CD14-positive monocyte (primary cell): ENCODE measurements at regions not wholly inside any gene's neighbourhood (a gene's known extent, or its start where the extent isn't known, plus 50 kb on each side); places are given as distances from the start of the nearest gene placed in this dataset.

Source experiments
- DNase-seq, 3 donors: peaks; one replicate each; pipeline ENCODE4 v3.0.0-alpha.2; 2011 to 2022
- H2AFZ ChIP-seq: 2 replicates; pipeline ENCODE4 v1.6.0; 2012; ENCODE audit warnings: mild to moderate bottlenecking, low read depth, low read length, inconsistent platforms; ENCODE audit not compliant: insufficient read depth, poor library complexity, severe bottlenecking
- H3K27ac ChIP-seq, 2 donors: 1 replicate in 1 of 2; 2 replicates in 1 of 2; pipeline ENCODE4 v1.5.1; 2012 to 2013; ENCODE audit warnings: low read length in 2 of 2, control low read depth in 1 of 2, inconsistent platforms in 1 of 2, low read depth in 1 of 2, mild to moderate bottlenecking in 1 of 2
- H3K27me3 ChIP-seq, 2 donors: one replicate each; pipeline versions ENCODE4 v1.6.0 to v1.6.1; 2011 to 2013; ENCODE audit warnings: low read length in 2 of 2; ENCODE audit not compliant: control insufficient read depth in 2 of 2, insufficient read depth in 2 of 2
- H3K36me3 ChIP-seq, 2 donors: replicated peaks in 1 of 2; 1 replicate in 1 of 2; 2 replicates in 1 of 2; pipeline versions ENCODE4 v1.5.1 to v1.6.1; 2012 to 2013; ENCODE audit warnings: low read length in 2 of 2, control low read depth in 1 of 2, inconsistent platforms in 1 of 2, mild to moderate bottlenecking in 1 of 2; ENCODE audit not compliant: insufficient read depth in 2 of 2, control insufficient read depth in 1 of 2
- H3K4me1 ChIP-seq, 2 donors: 1 replicate in 1 of 2; 2 replicates in 1 of 2; pipeline versions ENCODE4 v1.5.1 to v1.6.1; 2012 to 2013; ENCODE audit warnings: low read length in 2 of 2, control low read depth in 1 of 2, inconsistent platforms in 1 of 2, mild to moderate bottlenecking in 1 of 2, moderate library complexity in 1 of 2; ENCODE audit not compliant: insufficient read depth in 2 of 2, control insufficient read depth in 1 of 2
- H3K4me2 ChIP-seq: replicated peaks from 2 replicates; pipeline ENCODE3; 2012; ENCODE audit warnings: low read length, moderate library complexity, mild to moderate bottlenecking; ENCODE audit not compliant: poor library complexity, severe bottlenecking; ENCODE audit errors: extremely low read depth
- H3K4me3 ChIP-seq, 3 experiments: fragments of 200-600 bp in 1 of 3; sonication (generic) in 1 of 3; replicated peaks in 1 of 3; 1 replicate in 2 of 3; 2 replicates in 1 of 3; pipeline ENCODE4 v1.5.1; 2011 to 2013; ENCODE audit warnings: low read length in 3 of 3, mild to moderate bottlenecking in 3 of 3, control low read depth in 2 of 3, low read depth in 2 of 3, inconsistent platforms in 1 of 3, moderate library complexity in 1 of 3
- H3K79me2 ChIP-seq: 2 replicates; pipeline ENCODE4 v1.6.0; 2012; ENCODE audit warnings: mild to moderate bottlenecking, control low read depth, inconsistent platforms, low read length, moderate library complexity; ENCODE audit not compliant: insufficient read depth
- H3K9ac ChIP-seq: 2 replicates; pipeline ENCODE4 v1.6.0; 2017; ENCODE audit warnings: low read length, mild to moderate bottlenecking; ENCODE audit not compliant: insufficient read depth, poor library complexity, severe bottlenecking
- H3K9me3 ChIP-seq, 2 donors: replicated peaks in 1 of 2; 1 replicate in 1 of 2; 2 replicates in 1 of 2; pipeline versions ENCODE4 v1.5.1 to v1.6.1; 2012 to 2013; ENCODE audit warnings: low read length in 2 of 2, control low read depth in 1 of 2; ENCODE audit not compliant: control insufficient read depth in 1 of 2, insufficient read depth in 1 of 2
- H4K20me1 ChIP-seq: 2 replicates; pipeline ENCODE4 v1.6.0; 2012; ENCODE audit warnings: mild to moderate bottlenecking, low read length, control low read depth, moderate library complexity; ENCODE audit not compliant: insufficient read depth
- H3K27ac Mint-ChIP-seq, 7 donors: one replicate each; pipeline ENCODE4 v1.8.0; 2020; ENCODE audit warnings: mild to moderate bottlenecking in 7 of 7, mixed read lengths in 7 of 7, moderate library complexity in 6 of 7, inconsistent platforms in 2 of 7
- H3K27me3 Mint-ChIP-seq, 3 donors: one replicate each; pipeline ENCODE4 v1.8.0; 2021 to 2022; ENCODE audit warnings: low read depth in 3 of 3, mild to moderate bottlenecking in 3 of 3, mixed read lengths in 3 of 3, moderate library complexity in 3 of 3, inconsistent platforms in 1 of 3
- H3K36me3 Mint-ChIP-seq, 2 donors: one replicate each; pipeline ENCODE4 v1.8.0; 2020; ENCODE audit warnings: mixed read lengths in 2 of 2, inconsistent platforms in 1 of 2, mild to moderate bottlenecking in 1 of 2
- H3K4me1 Mint-ChIP-seq: one replicate; pipeline ENCODE4 v1.8.0; 2020; ENCODE audit warnings: mild to moderate bottlenecking, mixed read lengths
- H3K4me3 Mint-ChIP-seq, 2 donors: one replicate each; pipeline ENCODE4 v1.8.0; 2020; ENCODE audit warnings: mild to moderate bottlenecking in 2 of 2, mixed read lengths in 2 of 2, moderate library complexity in 1 of 2
- H3K9me3 Mint-ChIP-seq, 7 donors: one replicate each; pipeline ENCODE4 v1.8.0; 2020 to 2022; ENCODE audit warnings: mixed read lengths in 7 of 7, mild to moderate bottlenecking in 6 of 7, moderate library complexity in 6 of 7, inconsistent platforms in 2 of 7
- CTCF ChIP-seq: fragments of 200-600 bp; IDR thresholded peaks from one replicate; pipeline ENCODE4 v1.8.0; 2022; ENCODE audit warnings: antibody characterized with exemption, mild to moderate bottlenecking
- WGBS: methylation state at CpG from one replicate; pipeline ENCODE4 v1.1.5; 2013; ENCODE audit warnings: missing lambda C conversion rate; ENCODE audit not compliant: insufficient coverage; 5-methylcytosine and 5-hydroxymethylcytosine counted together
- intact Hi-C, 2 donors: fragments of 100-400 bp; cut with micrococcal nuclease; formaldehyde crosslinking; loops; one replicate each; pipeline versions ENCODE4 v1.15.0 to v1.15.1; 2023

DNA sequence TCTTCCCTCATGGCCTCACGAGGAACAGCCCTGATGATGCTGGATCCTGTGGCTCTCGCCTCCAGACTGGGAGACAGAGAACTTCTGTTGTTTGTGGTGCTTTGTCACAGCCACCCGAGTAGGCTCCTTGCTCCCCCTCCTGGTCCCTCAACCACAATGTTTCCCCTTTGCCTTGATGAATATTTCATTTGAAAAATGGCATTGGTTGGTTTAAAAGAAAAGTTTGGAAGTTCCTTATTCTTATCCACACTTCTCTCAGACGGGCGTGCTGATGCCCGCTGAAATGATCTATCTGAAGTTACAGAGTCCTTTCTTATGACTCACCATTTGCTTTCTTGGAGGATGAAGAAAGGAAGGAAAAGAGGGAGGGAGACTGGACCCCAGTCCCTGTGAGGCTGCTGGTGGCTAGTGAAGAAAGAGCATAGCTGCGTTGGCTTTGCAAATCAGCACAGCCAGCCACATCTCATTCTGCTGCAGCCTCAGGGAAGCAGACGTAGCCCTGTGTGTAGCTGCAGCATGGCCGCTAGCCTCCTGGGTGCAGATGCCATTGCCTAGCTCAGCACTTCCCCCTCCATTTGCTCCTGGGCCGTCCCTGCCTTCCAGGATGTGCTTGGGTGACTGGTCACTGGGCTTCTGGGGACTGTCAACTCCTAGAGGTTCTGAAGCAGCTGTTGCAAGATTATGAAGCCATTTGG lies 185.9 kb downstream of the ERCC6L2 start:
- no peaks in the 10 kb centered on the region for H3K27me3 ChIP-seq
- Mint-ChIP-seq H3K4me3 (peak overlapping the region; percentile 60 to 85), H3K27me3 (peaks cover 0 to 2% (median 0%) of the 10 kb centered on the region in 3 donors), H3K9me3 (peaks cover 0 to 2% (median 0%) of the 10 kb centered on the region in 7 donors), H3K27ac (peak overlapping the region; percentile 75 to 91 (median 88)), H3K36me3 (no peaks in the 10 kb centered on the region), H3K4me1 (peaks cover 36% of the 10 kb centered on the region)
- H3K27ac ChIP-seq: peak overlapping the region; percentile 61 to 85
- peak overlapping the region; percentile 80 for H3K4me2 ChIP-seq
- no peaks in the 10 kb centered on the region for H3K36me3 ChIP-seq
- H2AFZ ChIP-seq: peak overlapping the region; percentile 76
- H3K9ac ChIP-seq: peak overlapping the region; percentile 24
- intact Hi-C loops: no loop called here
- DNase-seq: peak; percentile 43 to 49 (median 45)
- H4K20me1 ChIP-seq: no peaks in the 10 kb centered on the region
- 36% methylated on average over 3 of the region's 10 CpGs for WGBS
- H3K4me3 ChIP-seq: peak overlapping the region; percentile 17 to 69 (median 38)
- TF ChIP-seq CTCF: peak; percentile 65
- no peaks in the 10 kb centered on the region for H3K79me2 ChIP-seq
- H3K9me3 ChIP-seq: no peaks in the 10 kb centered on the region
- peaks cover 22 to 28% of the 10 kb centered on the region in 2 donors for H3K4me1 ChIP-seq

- Mint-ChIP-seq H3K4me3 (no peak overlapping the region), H3K27me3 (peaks cover 0 to 4% (median 0%) of the 10 kb centered on the region in 3 donors), H3K27ac (no peak overlapping the region), H3K9me3 (peaks cover 0 to 7% (median 3%) of the 10 kb centered on the region in 7 donors), H3K4me1 (peaks cover 30% of the 10 kb centered on the region), H3K36me3 (no peaks in the 10 kb centered on the region)
- Histone ChIP-seq H3K4me1 (peaks cover 22 to 24% of the 10 kb centered on the region in 2 donors), H3K4me3 (no peak overlapping the region), H3K79me2 (no peaks in the 10 kb centered on the region), H3K27ac (no peak overlapping the region), H3K9me3 (peaks cover 0 to 7% of the 10 kb centered on the region in 2 donors), H3K27me3 (no peaks in the 10 kb centered on the region), H2AFZ (no peak overlapping the region), H3K36me3 (no peaks in the 10 kb centered on the region), H3K4me2 (no peak overlapping the region), H3K9ac (no peak overlapping the region), H4K20me1 (no peaks in the 10 kb centered on the region)
- no peak for DNase-seq
- TF ChIP-seq CTCF: no peak
- intact Hi-C loops: no loop called here
- no CpG with 5 or more reads among the region's 2 CpGs for WGBS
Observed at GRCh38 chr9:96058218-96058617, 182.7 kb downstream of the ERCC6L2 start.
